ENCODE measurements at regions not wholly inside any gene's neighbourhood (a gene's known extent, or its start where the extent isn't known, plus 50 kb on each side); places are given as distances from the start of the nearest gene placed in this dataset.

GRCh38 chr2:209305026-209305425, 118.8 kb upstream of the MAP2 start:
- TF ChIP-seq EZH2 (IDR thresholded peaks at IDR 0.05), result no peak
- TF ChIP-seq POLR2AphosphoS5 (IDR thresholded peaks at IDR 0.05; ENCODE audit: borderline replicate concordance, low read depth, low read length), result no peak
- no peak for TF ChIP-seq FOXP2 (optimal IDR thresholded peaks at IDR 0.05; ENCODE audit: control extremely low read depth, extremely low read length, insufficient read depth)
